HCT116 (cell line): ENCODE measurements at regions not wholly inside any gene's neighbourhood (a gene's known extent, or its start where the extent isn't known, plus 50 kb on each side); places are given as distances from the start of the nearest gene placed in this dataset.

ENCODE experiments used
- EZH2 ChIP-seq: fragments of 200-600 bp; sonication (generic); IDR thresholded peaks from 2 replicates; pipeline ENCODE4 v1.6.1; 2017; ENCODE audit warnings: antibody characterized with exemption, mixed run types
- EZH2phosphoT487 ChIP-seq: fragments of 200-600 bp; IDR thresholded peaks from 2 replicates; pipeline ENCODE4 v1.6.1; 2018; ENCODE audit warnings: antibody characterized with exemption, borderline replicate concordance
- JUND ChIP-seq: IDR thresholded peaks from 2 replicates; pipeline ENCODE4 v1.6.1; 2012
- POLR2A ChIP-seq: IDR thresholded peaks from 2 replicates; pipeline ENCODE4 v1.7.0; 2011; ENCODE audit warnings: borderline replicate concordance; ENCODE audit not compliant: insufficient read depth, insufficient read length; ENCODE audit errors: extremely low read depth
- POLR2AphosphoS5 ChIP-seq: IDR thresholded peaks from 2 replicates; pipeline ENCODE4 v1.6.1; 2011; ENCODE audit warnings: mild to moderate bottlenecking, low read depth, low read length, moderate library complexity
- RAD21 ChIP-seq: IDR thresholded peaks from 2 replicates; pipeline ENCODE4 v1.6.1; 2012; ENCODE audit warnings: low read depth, mild to moderate bottlenecking
- SRF ChIP-seq: IDR thresholded peaks from 2 replicates; pipeline ENCODE4 v1.6.1; 2012; ENCODE audit warnings: low read depth
- TF ChIP-seq, protein P1 (sequence below), 3 experiments: fragments of 200-600 bp in 1 of 3; sonication (generic) in 1 of 3; IDR thresholded peaks in 2 of 3; conservative IDR thresholded peaks in 1 of 3; 2 replicates each; pipeline ENCODE4 v1.5.1; 2012 to 2017; ENCODE audit warnings: low read depth in 2 of 3, low read length in 2 of 3, antibody characterized with exemption in 1 of 3, borderline replicate concordance in 1 of 3, control low read depth in 1 of 3, mild to moderate bottlenecking in 1 of 3, mixed read lengths in 1 of 3, mixed run types in 1 of 3, moderate library complexity in 1 of 3; ENCODE audit not compliant: insufficient read depth in 1 of 3
- TF ChIP-seq, protein P2 (sequence below): IDR thresholded peaks from 2 replicates; pipeline ENCODE4 v1.6.1; 2012

DNA sequence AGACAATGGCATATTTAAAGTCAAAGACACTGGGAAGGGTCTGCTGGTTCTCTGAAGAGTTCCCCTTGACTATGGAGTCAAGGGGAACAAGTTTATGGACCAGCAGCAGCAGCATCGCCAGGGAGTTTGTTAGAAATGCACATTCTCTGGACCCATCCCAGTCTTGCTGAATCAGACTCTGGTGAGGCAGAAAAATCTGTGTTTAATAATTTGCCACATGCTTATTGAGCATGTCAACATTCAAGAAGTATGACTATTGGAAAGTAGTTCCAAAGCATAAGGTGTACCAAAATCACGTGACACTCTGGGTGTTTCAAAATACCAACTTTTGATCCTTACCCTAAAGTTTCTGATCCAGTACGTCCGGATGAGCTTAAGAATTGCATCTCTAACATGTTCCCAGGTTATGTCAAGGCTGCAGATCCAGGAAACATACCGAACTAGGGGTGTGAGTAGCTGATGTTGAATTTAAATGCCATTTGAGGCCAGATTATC, 853.8 kb downstream of the TMEM182 start:
- no peak for TF ChIP-seq EZH2phosphoT487
- TF ChIP-seq, protein P1, sequence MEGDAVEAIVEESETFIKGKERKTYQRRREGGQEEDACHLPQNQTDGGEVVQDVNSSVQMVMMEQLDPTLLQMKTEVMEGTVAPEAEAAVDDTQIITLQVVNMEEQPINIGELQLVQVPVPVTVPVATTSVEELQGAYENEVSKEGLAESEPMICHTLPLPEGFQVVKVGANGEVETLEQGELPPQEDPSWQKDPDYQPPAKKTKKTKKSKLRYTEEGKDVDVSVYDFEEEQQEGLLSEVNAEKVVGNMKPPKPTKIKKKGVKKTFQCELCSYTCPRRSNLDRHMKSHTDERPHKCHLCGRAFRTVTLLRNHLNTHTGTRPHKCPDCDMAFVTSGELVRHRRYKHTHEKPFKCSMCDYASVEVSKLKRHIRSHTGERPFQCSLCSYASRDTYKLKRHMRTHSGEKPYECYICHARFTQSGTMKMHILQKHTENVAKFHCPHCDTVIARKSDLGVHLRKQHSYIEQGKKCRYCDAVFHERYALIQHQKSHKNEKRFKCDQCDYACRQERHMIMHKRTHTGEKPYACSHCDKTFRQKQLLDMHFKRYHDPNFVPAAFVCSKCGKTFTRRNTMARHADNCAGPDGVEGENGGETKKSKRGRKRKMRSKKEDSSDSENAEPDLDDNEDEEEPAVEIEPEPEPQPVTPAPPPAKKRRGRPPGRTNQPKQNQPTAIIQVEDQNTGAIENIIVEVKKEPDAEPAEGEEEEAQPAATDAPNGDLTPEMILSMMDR (IDR thresholded peaks at IDR 0.05 in 2 of 3, conservative IDR thresholded peaks at IDR 0.05 in 1 of 3; ENCODE audit: borderline replicate concordance in 1 of 3, insufficient read depth in 1 of 3, low read depth in 2 of 3, low read length in 2 of 3): no peak
- TF ChIP-seq POLR2A: no peak
- TF ChIP-seq JUND: no peak
- TF ChIP-seq POLR2AphosphoS5: no peak
- no peak for TF ChIP-seq SRF
- TF ChIP-seq, protein P2, sequence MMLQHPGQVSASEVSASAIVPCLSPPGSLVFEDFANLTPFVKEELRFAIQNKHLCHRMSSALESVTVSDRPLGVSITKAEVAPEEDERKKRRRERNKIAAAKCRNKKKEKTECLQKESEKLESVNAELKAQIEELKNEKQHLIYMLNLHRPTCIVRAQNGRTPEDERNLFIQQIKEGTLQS: no peak
- no peak for TF ChIP-seq RAD21
- TF ChIP-seq EZH2: no peak
